Activated T-cell treated with anti-CD3 and anti-CD28 coated beads, Interleukin-2, amount 50 U/mL, for 24 hours (primary cell): ENCODE measurements at regions not wholly inside any gene's neighbourhood (a gene's known extent, or its start where the extent isn't known, plus 50 kb on each side); places are given as distances from the start of the nearest gene placed in this dataset.

Source experiments
- DNase-seq: peaks from one replicate; pipeline ENCODE4 v3.0.0-alpha.2; 2020
- H3K27ac Mint-ChIP-seq: 2 replicates; pipeline ENCODE4 v1.8.0; 2020; ENCODE audit warnings: mild to moderate bottlenecking, mixed read lengths
- H3K27me3 Mint-ChIP-seq: 2 replicates; pipeline ENCODE4 v1.8.0; 2020; ENCODE audit warnings: mixed read lengths
- H3K36me3 Mint-ChIP-seq: 2 replicates; pipeline ENCODE4 v1.8.0; 2020; ENCODE audit warnings: low read depth, mixed read lengths
- H3K4me1 Mint-ChIP-seq: 2 replicates; pipeline ENCODE4 v1.8.0; 2020; ENCODE audit warnings: low read depth, mixed read lengths
- H3K4me3 Mint-ChIP-seq: 2 replicates; pipeline ENCODE4 v1.8.0; 2020; ENCODE audit warnings: mild to moderate bottlenecking, moderate library complexity, mixed read lengths
- H3K9me3 Mint-ChIP-seq: 2 replicates; pipeline ENCODE4 v1.8.0; 2020; ENCODE audit warnings: mixed read lengths

DNA sequence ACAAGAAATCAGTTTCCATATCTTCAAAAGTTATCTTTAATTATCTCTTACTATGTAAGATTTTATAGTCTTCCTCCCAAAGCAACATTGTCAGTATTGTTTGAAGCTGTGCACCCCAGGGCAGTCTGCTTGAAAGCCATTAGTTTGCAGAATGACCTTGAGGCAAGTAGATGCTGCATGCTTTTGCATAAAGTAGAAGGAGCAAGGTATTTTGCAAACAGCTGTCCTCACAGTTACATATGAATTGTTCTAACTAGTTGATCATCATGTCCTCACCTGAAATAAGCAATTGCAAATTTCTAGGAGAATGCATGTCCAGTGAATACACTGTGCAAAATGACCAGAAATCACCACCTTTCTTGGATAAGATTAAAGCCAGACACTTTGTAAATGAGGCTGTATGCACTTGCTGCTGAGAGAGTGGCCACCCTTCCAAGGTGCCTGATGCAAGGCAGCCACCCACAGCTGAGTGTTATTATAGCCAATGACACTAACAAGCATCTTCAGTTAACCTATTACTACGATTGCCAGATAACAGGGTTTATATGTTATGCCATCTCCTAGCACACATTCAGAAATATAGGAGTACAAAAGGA is 730.0 kb upstream of the TMEM132C start:
- H3K36me3 Mint-ChIP-seq: no peaks in the 10 kb centered on the region
- no peaks in the 10 kb centered on the region for H3K27me3 Mint-ChIP-seq
- H3K9me3 Mint-ChIP-seq: peaks cover 4% of the 10 kb centered on the region
- DNase-seq: no peak
- no peak overlapping the region for H3K4me3 Mint-ChIP-seq
- no peak overlapping the region for H3K27ac Mint-ChIP-seq
- H3K4me1 Mint-ChIP-seq: no peaks in the 10 kb centered on the region

DNA sequence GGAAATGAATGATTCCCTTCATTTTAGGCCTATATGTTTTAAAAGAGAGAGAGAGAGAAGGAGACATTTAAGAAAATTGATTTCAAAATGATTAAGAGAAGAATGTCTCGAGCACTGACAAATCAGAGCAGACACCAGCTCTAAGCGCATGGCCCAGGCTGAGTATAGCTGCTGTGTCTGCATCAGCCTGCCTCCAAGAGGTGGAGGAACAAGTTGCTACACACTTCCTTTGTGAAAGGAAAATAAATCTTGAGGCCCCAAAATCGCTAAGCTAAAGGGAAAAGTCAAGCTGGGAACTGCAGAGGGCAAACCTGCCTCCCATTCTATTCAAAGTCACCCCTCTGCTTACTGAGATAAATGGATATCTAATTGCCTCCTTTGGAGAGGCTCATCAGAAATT is 728.7 kb upstream of the TMEM132C start:
- Mint-ChIP-seq H3K36me3 (no peaks in the 10 kb centered on the region), H3K27ac (no peak overlapping the region), H3K4me3 (no peak overlapping the region), H3K4me1 (no peaks in the 10 kb centered on the region), H3K27me3 (no peaks in the 10 kb centered on the region), H3K9me3 (peaks cover 5% of the 10 kb centered on the region)
- no peak for DNase-seq

DNA sequence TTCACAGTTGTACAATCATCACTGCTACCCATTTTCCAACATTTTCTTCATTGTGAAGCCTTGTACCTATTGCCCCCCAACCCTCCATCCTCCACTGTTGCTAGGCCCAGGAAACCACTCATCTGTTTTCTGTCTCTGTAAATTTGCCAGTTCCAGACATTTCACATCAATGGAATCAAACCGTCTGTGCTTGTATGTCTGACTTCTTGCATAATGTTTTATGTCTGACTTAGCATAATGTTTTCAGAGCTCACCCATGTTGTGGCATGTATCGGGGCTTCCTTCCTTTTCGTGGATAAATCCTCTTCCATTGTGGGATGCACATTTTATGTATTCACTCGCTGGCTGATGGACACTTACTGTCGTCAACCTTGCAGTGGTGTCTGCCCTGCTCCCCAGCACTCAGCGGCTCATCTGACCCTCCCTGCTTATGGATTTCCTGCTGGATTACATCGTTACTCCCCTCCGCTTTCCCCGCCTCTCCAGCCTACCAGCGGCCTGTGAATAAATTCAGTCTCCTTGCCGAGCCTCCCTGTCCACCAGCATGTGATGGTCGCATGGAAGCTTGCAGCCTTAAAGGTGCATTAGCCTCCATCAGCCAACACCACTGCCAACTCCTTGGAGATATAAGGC is 727.6 kb upstream of the TMEM132C start:
- H3K27ac Mint-ChIP-seq: no peak overlapping the region
- peaks cover 5% of the 10 kb centered on the region for H3K9me3 Mint-ChIP-seq
- H3K4me1 Mint-ChIP-seq: no peaks in the 10 kb centered on the region
- no peaks in the 10 kb centered on the region for H3K27me3 Mint-ChIP-seq
- H3K36me3 Mint-ChIP-seq: no peaks in the 10 kb centered on the region
- DNase-seq: no peak
- no peak overlapping the region for H3K4me3 Mint-ChIP-seq

DNA sequence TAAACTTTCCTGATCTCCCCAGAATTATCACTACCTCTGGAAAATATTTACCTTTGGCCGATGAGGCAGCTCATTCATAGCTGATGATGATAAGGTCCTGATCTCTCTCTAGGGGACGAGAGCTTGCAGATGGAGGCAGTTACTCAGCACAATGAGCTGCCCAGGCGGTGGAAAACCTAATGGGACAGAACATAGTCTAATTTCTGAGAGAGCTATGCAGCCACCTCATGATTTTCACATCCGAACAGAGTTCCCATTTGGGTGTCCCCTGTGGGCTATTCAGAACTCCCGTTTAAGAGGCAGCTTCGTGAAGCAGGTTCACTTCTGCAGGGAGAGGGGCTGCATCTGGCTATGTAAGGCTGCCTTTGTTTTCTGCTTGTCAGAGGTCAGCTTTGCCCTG is 724.6 kb upstream of the TMEM132C start:
- Mint-ChIP-seq H3K36me3 (no peaks in the 10 kb centered on the region), H3K27ac (no peak overlapping the region), H3K4me3 (no peak overlapping the region), H3K4me1 (no peaks in the 10 kb centered on the region), H3K27me3 (no peaks in the 10 kb centered on the region), H3K9me3 (peaks cover 3% of the 10 kb centered on the region)
- no peak for DNase-seq

DNA sequence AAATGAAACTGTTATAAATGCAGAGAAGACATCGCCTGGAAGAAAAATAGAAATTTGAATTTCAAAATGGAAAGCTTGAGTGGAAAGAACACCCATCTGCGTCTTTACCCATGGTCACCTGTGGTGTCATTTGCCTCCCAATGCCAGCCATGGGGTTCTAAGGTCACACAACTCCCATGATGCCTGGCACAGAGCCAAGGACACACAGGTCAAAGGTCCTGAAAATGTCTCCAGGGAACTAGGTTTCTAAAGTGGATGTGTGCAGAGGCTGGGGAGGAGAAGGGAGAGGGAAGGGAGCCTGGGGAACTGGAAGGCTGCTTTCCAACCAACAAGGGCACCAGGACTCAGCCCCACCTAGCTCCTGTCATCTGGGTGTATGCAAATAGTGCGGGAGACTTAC is 724.0 kb upstream of the TMEM132C start:
- no peak overlapping the region for H3K4me3 Mint-ChIP-seq
- no peaks in the 10 kb centered on the region for H3K4me1 Mint-ChIP-seq
- DNase-seq: no peak
- peaks cover 3% of the 10 kb centered on the region for H3K9me3 Mint-ChIP-seq
- H3K27me3 Mint-ChIP-seq: no peaks in the 10 kb centered on the region
- no peak overlapping the region for H3K27ac Mint-ChIP-seq
- no peaks in the 10 kb centered on the region for H3K36me3 Mint-ChIP-seq

DNA sequence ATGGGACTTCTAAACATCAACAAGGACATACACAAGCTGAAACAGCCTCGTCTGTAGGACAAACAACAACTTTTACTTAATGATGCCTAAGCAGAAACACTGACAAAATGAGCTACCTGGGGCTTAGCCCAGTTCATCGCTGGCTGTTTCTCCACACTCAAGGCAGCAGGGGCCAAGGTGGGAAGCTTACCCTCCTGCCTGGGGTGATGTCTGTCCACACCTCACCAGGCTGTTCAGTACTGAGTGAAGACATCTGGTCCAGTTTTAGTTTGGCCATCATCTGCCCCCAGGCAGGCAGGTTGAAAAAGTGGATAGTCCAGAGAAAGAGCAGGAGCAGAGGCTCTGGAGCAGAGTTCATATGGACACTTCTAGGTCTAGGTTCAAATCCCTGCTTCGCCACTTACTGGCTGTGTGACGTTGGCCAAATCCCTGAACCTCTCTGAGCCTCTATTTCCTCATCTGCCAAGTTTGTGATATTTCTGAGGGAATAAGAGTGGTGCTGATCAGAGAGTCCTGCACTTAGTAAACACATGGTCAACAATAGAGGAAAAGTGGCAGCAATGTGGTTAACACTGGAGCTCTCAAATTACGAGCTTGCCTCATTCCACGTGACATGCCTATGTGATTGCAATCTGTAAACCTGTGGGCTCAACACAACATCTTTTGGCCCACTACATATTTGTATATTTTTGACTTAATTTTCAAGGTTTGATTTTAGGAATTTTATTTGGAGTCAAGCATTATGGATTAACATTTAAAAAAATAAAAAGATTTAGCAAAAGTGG is 720.1 kb upstream of the TMEM132C start:
- Mint-ChIP-seq H3K27me3 (no peaks in the 10 kb centered on the region), H3K9me3 (peaks cover 6% of the 10 kb centered on the region), H3K27ac (no peak overlapping the region), H3K4me3 (no peak overlapping the region), H3K36me3 (no peaks in the 10 kb centered on the region), H3K4me1 (no peaks in the 10 kb centered on the region)
- no peak for DNase-seq

DNA sequence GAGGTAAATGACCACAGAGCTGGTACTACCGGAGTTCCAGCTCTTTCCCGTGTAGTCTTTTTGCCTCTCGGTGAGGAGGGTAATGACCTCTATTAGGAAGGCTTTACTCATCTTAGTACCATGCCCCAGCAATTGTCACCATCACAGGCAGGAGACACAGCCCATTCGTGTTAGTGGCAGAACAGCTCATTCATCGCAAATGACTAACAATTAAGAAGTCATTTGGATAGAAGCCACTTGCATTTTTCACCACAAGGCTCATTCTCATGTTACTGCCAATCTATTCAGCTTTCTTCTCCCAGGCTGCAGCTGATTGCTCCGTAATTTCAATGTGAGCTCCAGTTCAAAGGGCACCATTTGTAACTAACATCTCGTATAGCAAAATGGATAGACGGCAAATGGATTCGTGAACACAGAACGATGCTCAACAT is 718.8 kb upstream of the TMEM132C start:
- Mint-ChIP-seq H3K27me3 (no peaks in the 10 kb centered on the region), H3K36me3 (no peaks in the 10 kb centered on the region), H3K27ac (no peak overlapping the region)

DNA sequence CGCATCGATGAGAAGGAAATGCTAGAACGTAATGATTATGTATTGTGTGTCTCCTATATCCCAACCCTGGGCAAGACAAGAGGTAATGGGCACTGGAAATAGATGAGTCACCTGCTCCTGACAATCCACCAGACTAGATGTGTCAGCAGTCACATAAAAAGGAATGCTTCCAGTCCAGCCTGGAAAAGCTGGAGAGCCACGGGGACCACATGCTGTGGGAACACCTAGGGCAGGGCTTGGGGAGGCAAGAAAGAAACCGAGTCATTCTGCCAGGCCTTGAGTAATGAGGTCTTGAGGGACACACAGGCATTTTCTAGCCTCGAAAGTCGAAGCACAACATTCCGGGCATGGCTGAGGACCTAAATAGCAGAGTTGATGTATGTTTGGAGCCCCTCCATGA is 716.7 kb upstream of the TMEM132C start:
- Mint-ChIP-seq H3K4me1 (no peaks in the 10 kb centered on the region), H3K27me3 (no peaks in the 10 kb centered on the region), H3K9me3 (peaks cover 14% of the 10 kb centered on the region), H3K4me3 (no peak overlapping the region), H3K27ac (no peak overlapping the region), H3K36me3 (no peaks in the 10 kb centered on the region)
- DNase-seq: no peak

More for the DNA sequence above, 718.8 kb upstream of the TMEM132C start:
- Mint-ChIP-seq H3K4me3 (no peak overlapping the region), H3K9me3 (peaks cover 14% of the 10 kb centered on the region), H3K4me1 (no peaks in the 10 kb centered on the region)
- no peak for DNase-seq

DNA sequence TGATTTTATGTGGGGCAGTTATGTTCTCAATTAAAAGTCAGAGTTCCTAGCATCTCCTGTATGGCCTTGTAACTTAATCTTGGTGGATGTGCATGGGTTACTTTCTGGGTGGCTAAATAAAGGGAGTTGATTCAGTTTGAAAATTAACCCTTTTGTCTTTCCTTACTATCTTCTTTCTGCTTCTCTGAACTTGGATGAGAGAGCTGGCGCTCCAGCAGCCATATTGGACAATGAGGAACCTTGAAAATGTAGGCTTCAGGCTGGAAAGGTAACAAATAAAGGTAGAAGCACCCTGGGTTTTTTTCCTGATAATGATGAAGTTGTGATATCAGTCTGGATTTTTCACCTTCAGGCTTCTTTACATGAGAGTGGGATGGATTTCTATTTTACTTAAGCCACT is 714.1 kb upstream of the TMEM132C start:
- Mint-ChIP-seq H3K36me3 (no peaks in the 10 kb centered on the region), H3K4me1 (no peaks in the 10 kb centered on the region), H3K9me3 (peaks cover 14% of the 10 kb centered on the region), H3K27ac (no peak overlapping the region), H3K27me3 (no peaks in the 10 kb centered on the region), H3K4me3 (no peak overlapping the region)
- DNase-seq: no peak

DNA sequence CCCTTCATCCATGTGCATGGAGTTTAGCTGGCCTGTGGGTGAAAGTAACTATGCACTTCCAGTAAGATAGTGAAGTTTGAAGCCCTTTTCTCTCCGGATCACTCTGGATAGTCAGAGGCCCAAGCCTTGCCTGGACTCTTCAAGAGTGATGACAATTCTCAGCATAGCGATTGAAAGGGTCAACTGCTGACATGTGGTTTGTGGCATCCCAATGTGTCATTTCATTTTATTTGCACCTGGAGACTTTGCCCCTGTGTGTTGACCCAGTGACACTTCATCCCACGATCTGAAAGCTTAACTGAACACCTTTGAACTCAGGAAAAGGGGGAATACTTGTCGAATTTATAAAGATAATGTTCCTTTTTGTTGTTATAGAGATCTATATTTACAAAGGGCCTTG is 711.9 kb upstream of the TMEM132C start:
- Mint-ChIP-seq H3K4me1 (peaks cover 14% of the 10 kb centered on the region), H3K4me3 (no peak overlapping the region), H3K27me3 (no peaks in the 10 kb centered on the region), H3K27ac (no peak overlapping the region), H3K36me3 (no peaks in the 10 kb centered on the region), H3K9me3 (peaks cover 14% of the 10 kb centered on the region)
- DNase-seq: no peak

DNA sequence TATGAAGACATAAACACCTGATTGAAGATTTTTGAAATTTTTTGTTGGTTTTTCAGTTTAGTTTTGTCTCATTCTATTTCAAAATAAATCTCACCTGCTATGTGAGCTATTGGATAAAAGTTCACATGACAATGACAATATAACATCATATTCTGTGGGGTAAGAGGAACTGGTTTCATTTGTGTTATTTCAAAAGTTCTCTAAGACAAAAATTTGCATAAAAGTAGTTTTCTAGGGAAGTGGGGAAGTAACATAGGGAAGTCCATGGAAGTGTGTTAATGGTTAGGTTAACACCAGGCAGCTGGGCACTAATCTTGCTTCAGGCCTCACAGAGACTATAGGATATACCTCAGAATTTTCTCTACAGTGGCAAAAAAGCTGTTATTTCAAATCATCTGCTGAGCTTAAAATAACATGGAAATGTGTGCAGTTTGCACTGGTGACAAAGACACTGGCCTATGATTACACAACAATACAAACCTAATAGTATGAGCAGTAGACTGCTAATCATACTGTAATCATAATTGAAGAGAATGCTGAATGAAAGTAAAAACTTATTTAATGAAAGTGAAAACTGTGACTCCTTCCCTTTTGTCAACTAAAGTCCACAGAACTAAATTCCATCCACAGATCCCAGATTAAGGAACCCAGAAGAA is 710.6 kb upstream of the TMEM132C start:
- Mint-ChIP-seq H3K4me3 (no peak overlapping the region), H3K27ac (no peak overlapping the region), H3K4me1 (peaks cover 15% of the 10 kb centered on the region), H3K27me3 (no peaks in the 10 kb centered on the region), H3K36me3 (no peaks in the 10 kb centered on the region), H3K9me3 (peaks cover 15% of the 10 kb centered on the region)
- no peak for DNase-seq

DNA sequence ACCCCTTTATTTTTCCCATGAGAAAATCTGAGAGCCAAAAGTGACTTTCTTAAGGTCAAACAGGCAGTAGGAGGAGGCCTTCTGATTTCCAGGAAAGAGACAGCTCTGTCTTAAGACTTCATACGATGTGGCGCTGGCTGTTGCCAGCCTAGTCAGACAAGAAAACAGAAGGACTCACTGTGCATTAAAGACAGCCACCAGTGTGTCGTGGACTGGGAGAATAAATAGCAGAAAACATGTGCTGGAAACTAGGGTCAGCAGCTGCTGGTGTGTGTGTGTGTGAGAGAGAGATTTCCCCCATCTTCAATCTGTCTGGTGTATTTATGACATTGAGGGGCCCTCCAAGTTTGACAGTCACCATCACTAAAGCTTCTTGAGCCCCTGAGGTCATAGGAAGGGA is 708.6 kb upstream of the TMEM132C start:
- H3K4me3 Mint-ChIP-seq: no peak overlapping the region
- no peaks in the 10 kb centered on the region for H3K36me3 Mint-ChIP-seq
- H3K4me1 Mint-ChIP-seq: peaks cover 15% of the 10 kb centered on the region
- no peak for DNase-seq
- H3K27ac Mint-ChIP-seq: no peak overlapping the region
- no peaks in the 10 kb centered on the region for H3K27me3 Mint-ChIP-seq
- peaks cover 3% of the 10 kb centered on the region for H3K9me3 Mint-ChIP-seq

DNA sequence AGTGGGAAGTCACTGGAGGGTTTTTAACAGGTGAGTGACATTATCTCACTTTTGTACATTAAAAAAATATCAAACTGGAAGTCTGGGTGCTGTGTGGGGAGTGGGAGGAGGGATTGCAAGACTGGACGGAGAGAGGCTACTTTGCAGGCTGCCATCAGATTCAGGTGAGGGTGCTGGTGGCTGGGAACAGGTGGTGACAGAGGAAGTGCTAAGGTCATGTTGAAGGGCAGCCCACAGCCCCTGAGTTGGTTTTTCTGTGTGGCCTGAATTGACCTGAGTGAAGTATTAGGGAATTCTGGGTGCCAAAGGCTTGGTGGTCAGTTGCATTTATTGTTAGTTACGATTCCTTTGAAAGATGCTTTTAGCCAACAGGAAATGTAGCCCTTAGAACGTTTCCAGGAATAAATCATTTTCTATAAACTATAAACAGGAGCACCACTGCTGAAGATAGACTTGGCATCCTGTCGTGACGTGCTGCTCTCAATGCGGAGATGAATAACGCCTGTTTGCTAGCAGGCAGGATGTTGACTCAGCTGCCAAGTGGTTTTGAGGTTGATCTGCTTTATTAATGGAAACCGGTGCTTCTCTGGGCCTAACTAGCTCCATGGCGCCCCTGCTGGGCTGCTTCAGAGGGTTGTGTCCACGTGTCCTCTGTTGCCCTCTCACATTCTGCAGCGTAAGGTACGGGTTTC is 707.5 kb upstream of the TMEM132C start:
- peak; percentile 50 for DNase-seq
- Mint-ChIP-seq H3K27me3 (no peaks in the 10 kb centered on the region), H3K4me1 (peaks cover 15% of the 10 kb centered on the region), H3K27ac (peak overlapping the region; percentile 81), H3K9me3 (peaks cover 3% of the 10 kb centered on the region), H3K4me3 (no peak overlapping the region), H3K36me3 (no peaks in the 10 kb centered on the region)

DNA sequence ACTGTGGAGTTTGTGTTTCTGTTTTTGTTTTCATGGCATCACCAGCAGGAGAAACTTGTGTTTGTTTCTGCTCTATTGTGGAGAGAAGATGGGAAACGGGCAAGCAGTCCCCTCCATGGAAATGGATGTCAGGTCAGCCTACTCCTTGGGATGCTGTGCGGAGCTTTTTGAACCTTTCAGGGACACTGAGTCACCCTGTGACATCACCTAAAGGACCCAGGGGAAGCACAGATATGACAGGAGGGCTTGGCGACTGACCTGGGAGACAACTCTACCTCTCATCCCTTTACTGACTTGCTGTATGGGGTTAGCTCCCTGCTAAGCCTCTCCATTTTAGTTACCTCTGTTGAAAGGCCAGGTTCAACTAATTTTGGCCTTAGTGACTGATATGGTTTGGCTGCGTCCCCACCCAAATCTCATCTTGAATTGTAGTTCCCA is 706.9 kb upstream of the TMEM132C start:
- no peak for DNase-seq
- H3K27ac Mint-ChIP-seq: peak overlapping the region; percentile 14
- no peaks in the 10 kb centered on the region for H3K27me3 Mint-ChIP-seq
- peaks cover 3% of the 10 kb centered on the region for H3K9me3 Mint-ChIP-seq
- H3K36me3 Mint-ChIP-seq: no peaks in the 10 kb centered on the region
- H3K4me1 Mint-ChIP-seq: peaks cover 15% of the 10 kb centered on the region
- no peak overlapping the region for H3K4me3 Mint-ChIP-seq
